ENCODE measurements at regions not wholly inside any gene's neighbourhood (a gene's known extent, or its start where the extent isn't known, plus 50 kb on each side); places are given as distances from the start of the nearest gene placed in this dataset.

DNA sequence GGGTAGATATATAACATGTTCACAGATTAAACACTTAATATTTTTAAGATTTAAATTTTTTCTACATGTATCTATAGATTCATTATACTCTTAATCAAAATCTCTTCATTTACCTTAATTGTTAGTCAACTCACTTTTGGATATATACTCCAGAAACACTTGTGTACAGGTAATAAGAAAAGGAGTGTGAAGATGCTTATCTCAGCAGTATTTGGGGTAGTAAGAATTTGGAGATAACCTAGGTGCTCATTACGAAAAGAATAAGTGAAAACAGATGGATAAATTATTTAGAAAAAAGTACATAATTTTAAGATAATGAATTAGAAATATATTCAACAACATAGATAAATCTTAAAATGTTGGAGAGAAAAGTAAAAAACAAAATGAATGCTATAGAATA is 226.5 kb upstream of the PLSCR5 start:
- TF ChIP-seq, protein P1, sequence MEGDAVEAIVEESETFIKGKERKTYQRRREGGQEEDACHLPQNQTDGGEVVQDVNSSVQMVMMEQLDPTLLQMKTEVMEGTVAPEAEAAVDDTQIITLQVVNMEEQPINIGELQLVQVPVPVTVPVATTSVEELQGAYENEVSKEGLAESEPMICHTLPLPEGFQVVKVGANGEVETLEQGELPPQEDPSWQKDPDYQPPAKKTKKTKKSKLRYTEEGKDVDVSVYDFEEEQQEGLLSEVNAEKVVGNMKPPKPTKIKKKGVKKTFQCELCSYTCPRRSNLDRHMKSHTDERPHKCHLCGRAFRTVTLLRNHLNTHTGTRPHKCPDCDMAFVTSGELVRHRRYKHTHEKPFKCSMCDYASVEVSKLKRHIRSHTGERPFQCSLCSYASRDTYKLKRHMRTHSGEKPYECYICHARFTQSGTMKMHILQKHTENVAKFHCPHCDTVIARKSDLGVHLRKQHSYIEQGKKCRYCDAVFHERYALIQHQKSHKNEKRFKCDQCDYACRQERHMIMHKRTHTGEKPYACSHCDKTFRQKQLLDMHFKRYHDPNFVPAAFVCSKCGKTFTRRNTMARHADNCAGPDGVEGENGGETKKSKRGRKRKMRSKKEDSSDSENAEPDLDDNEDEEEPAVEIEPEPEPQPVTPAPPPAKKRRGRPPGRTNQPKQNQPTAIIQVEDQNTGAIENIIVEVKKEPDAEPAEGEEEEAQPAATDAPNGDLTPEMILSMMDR (IDR thresholded peaks at IDR 0.05; ENCODE audit: low read depth, low read length, missing control alignments) = no peak
- no peak for DNase-seq (ENCODE audit: low read depth)
- no peak overlapping the region for H3K4me3 ChIP-seq (ENCODE audit: low read depth, low read length)

DNA sequence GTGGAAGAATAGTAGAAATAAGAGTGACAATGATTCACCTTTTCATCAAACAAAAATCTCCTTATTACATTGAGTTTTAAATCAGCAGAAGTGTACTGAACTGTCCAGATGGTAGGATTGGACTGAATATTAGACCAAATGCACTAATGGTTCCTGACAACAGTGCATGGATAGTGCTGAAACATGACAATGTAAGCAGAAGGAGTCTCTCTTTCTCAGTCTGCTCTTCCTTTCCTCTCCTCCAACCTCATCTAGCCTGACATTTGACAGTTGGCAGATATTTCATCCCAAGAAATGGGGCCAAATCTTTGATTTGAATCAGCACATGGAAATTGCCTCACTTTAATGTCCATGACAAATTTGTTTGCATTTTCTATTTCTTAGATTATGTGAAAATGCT is 225.1 kb upstream of the PLSCR5 start:
- TF ChIP-seq, protein P1 (IDR thresholded peaks at IDR 0.05; ENCODE audit: low read depth, low read length, missing control alignments) = no peak
- DNase-seq (ENCODE audit: low read depth) = no peak
- no peak overlapping the region for H3K4me3 ChIP-seq (ENCODE audit: low read depth, low read length)

DNA sequence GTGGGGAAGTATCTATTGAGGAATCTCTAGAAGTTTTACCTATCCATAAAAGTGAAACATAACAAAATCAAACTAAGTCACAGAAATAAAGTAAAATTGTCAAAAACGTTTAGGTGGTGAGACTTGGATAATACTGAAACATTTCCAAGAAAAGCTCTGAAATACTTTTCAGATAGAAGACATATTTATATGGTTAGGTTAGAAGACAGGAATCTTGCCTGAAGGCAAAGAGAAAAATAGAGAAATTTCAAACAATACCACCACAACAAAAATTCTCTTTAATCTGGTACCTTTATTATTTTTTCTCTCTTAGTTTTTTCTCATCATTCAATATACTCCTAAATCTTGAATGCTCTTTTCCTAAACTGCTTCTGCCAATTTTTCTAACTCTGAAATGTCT is 222.7 kb upstream of the PLSCR5 start:
- DNase-seq (ENCODE audit: low read depth) = no peak
- no peak overlapping the region for H3K4me3 ChIP-seq (ENCODE audit: low read depth, low read length)
- TF ChIP-seq, protein P1 (IDR thresholded peaks at IDR 0.05; ENCODE audit: low read depth, low read length, missing control alignments) = no peak

DNA sequence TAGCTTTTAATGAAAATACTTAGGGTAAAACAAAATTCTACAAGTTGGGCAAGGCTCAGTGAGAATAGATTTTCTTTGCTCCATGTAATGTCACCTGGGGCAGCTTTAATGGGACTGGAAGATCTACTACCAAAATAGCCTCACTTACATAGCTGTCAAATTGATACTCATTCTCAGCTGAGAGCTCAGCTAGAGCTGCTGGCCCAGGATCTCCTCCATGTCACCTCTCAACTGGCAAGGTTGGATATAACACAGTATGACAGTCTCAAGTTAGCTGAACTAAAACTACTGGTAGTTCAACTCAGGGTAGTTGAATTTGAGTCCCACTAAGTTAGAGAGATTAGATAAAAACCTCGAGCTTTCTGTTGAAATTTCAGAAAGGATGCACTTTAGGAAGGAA is 218.5 kb upstream of the PLSCR5 start:
- no peak overlapping the region for H3K4me3 ChIP-seq (ENCODE audit: low read depth, low read length)
- TF ChIP-seq, protein P1 (IDR thresholded peaks at IDR 0.05; ENCODE audit: low read depth, low read length, missing control alignments) = no peak
- no peak for DNase-seq (ENCODE audit: low read depth)

DNA sequence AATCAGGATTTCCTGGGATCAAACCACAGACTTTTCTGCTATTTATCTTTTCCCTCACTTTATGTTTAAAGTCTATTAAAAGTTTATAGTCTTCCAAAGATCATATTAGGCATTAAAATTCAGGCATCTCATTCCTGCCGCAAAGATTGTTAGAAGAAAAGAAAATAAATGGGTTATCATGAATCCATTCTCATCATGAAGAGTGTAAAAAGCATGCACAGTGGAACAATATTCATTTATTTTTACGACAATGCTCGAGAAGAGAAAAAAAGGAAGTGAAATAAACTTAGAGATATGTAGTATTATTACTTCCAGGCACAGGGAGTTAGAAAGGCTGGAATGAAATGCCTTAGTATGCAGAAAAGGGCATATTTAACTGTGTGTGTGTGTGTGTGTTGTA is 213.7 kb upstream of the PLSCR5 start:
- TF ChIP-seq, protein P1 (IDR thresholded peaks at IDR 0.05; ENCODE audit: low read depth, low read length, missing control alignments) = no peak
- no peak overlapping the region for H3K4me3 ChIP-seq (ENCODE audit: low read depth, low read length)
- DNase-seq (ENCODE audit: low read depth) = no peak

DNA sequence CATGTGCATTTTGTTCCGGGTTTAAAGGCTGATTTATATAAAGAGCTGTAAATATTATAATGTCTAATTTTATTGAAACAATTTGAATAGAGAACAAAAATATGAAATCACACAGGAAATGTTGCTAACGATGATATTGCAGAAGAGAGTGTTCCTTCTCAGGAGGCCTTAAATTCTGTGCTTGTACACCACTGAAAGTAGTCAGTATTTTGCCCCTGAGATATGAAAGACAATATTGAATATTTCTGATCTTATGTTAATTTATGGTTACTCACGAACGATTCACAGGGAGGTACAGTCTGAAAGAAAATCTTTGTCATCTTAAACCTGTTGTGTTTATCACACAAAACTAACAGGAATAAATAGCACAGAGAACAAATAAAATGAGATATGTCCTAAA is 213.2 kb upstream of the PLSCR5 start:
- H3K4me3 ChIP-seq (ENCODE audit: low read depth, low read length) = no peak overlapping the region
- DNase-seq (ENCODE audit: low read depth) = no peak
- TF ChIP-seq, protein P1 (IDR thresholded peaks at IDR 0.05; ENCODE audit: low read depth, low read length, missing control alignments) = no peak

DNA sequence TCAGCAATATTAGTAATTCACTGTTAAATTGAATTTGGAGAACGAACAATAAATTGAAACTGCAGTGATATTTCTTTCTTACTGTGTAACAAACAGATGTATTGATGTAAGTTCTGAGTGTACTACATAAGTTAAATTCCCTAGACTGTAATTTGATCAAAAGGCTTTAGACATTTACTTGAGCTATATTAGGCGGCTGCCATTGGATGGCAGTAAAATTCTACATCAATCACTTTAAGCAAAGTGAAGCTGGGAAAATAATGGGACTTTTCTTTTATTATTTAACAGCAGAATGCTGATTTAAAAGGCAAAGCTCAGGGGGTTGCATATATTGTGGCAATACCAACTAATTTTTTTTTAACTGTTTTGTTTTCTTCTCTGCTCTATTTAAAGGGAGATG is 212.6 kb upstream of the PLSCR5 start:
- no peak overlapping the region for H3K4me3 ChIP-seq (ENCODE audit: low read depth, low read length)
- TF ChIP-seq, protein P1 (IDR thresholded peaks at IDR 0.05; ENCODE audit: low read depth, low read length, missing control alignments) = no peak
- no peak for DNase-seq (ENCODE audit: low read depth)
